Mammary epithelial cell (primary cell): ENCODE measurements at regions not wholly inside any gene's neighbourhood (a gene's known extent, or its start where the extent isn't known, plus 50 kb on each side); places are given as distances from the start of the nearest gene placed in this dataset.

ENCODE experiments used
- CTCF ChIP-seq, 2 donors: IDR thresholded peaks in 1 of 2; conservative IDR thresholded peaks in 1 of 2; 2 replicates each; pipeline ENCODE4 v1.5.1; 2011 to 2012; ENCODE audit warnings: inconsistent platforms in 2 of 2, low read length in 2 of 2, mild to moderate bottlenecking in 2 of 2, control low read depth in 1 of 2, low read depth in 1 of 2; ENCODE audit not compliant: insufficient read depth in 1 of 2; ENCODE audit errors: extremely low read depth in 1 of 2
- EZH2 ChIP-seq: IDR thresholded peaks from 2 replicates; pipeline ENCODE4 v1.6.1; 2012; ENCODE audit warnings: low read length, inconsistent platforms, borderline replicate concordance

- TF ChIP-seq CTCF (conservative IDR thresholded peaks at IDR 0.05 in 1 of 2, IDR thresholded peaks at IDR 0.05 in 1 of 2; ENCODE audit: extremely low read depth in 1 of 2, insufficient read depth in 1 of 2, low read depth in 1 of 2, low read length in 2 of 2), result no peak
- TF ChIP-seq EZH2, result no peak
These were observed 115.0 kb upstream of the PZP start for GRCh38 chr12:9323144-9323681.
